MM.1S (cell line): ENCODE measurements at regions not wholly inside any gene's neighbourhood (a gene's known extent, or its start where the extent isn't known, plus 50 kb on each side); places are given as distances from the start of the nearest gene placed in this dataset.

ENCODE experiments used
- DNase-seq: peaks from one replicate; pipeline ENCODE4 v3.0.0-alpha.2; 2015
- H2AFZ ChIP-seq: fragments of 300-600 bp; sonication (generic); 2 replicates; pipeline ENCODE4 v1.6.0; 2016; ENCODE audit warnings: antibody characterized with exemption, low read length
- H3F3A ChIP-seq: fragments of 300-600 bp; sonication (generic); 2 replicates; pipeline ENCODE4 v1.6.1; 2016; ENCODE audit warnings: mild to moderate bottlenecking, antibody characterized with exemption, low read length, moderate library complexity, mixed read lengths; ENCODE audit not compliant: insufficient read depth
- H3K27ac ChIP-seq: fragments of 300-600 bp; sonication (generic); 2 replicates; pipeline ENCODE4 v1.5.1; 2016; ENCODE audit warnings: mild to moderate bottlenecking, low read length
- H3K27me3 ChIP-seq: fragments of 300-600 bp; sonication (generic); replicated peaks from 2 replicates; pipeline ENCODE4 v1.6.0; 2016; ENCODE audit warnings: low read length; ENCODE audit not compliant: insufficient read depth
- H3K36me3 ChIP-seq: fragments of 300-600 bp; sonication (generic); replicated peaks from 2 replicates; pipeline ENCODE4 v1.6.1; 2016; ENCODE audit warnings: mild to moderate bottlenecking, low read length, mixed read lengths; ENCODE audit not compliant: insufficient read depth
- H3K4me1 ChIP-seq: fragments of 300-600 bp; sonication (generic); 2 replicates; pipeline ENCODE4 v1.6.1; 2016; ENCODE audit warnings: low read length, mixed read lengths
- H3K4me2 ChIP-seq: fragments of 300-600 bp; sonication (generic); 2 replicates; pipeline ENCODE4 v1.6.0; 2016; ENCODE audit warnings: low read depth, low read length
- H3K4me3 ChIP-seq: fragments of 300-600 bp; sonication (generic); 2 replicates; pipeline ENCODE4 v1.5.1; 2016; ENCODE audit warnings: low read length, mixed read lengths
- H3K79me2 ChIP-seq: fragments of 300-600 bp; sonication (generic); 2 replicates; pipeline ENCODE4 v1.6.1; 2016; ENCODE audit warnings: mixed run types, low read length, mixed read lengths
- H3K9ac ChIP-seq: fragments of 300-600 bp; sonication (generic); 2 replicates; pipeline ENCODE4 v1.6.1; 2016; ENCODE audit warnings: low read length, mixed read lengths
- H3K9me2 ChIP-seq: fragments of 300-600 bp; sonication (generic); replicated peaks from 2 replicates; pipeline ENCODE4 v1.6.1; 2016; ENCODE audit warnings: mild to moderate bottlenecking, low read length, mixed read lengths; ENCODE audit not compliant: insufficient read depth
- H3K9me3 ChIP-seq: fragments of 300-600 bp; sonication (generic); replicated peaks from 2 replicates; pipeline ENCODE4 v1.6.1; 2016; ENCODE audit warnings: mild to moderate bottlenecking, low read length, mixed read lengths; ENCODE audit not compliant: insufficient read depth
- H4K20me1 ChIP-seq: fragments of 300-600 bp; sonication (generic); 2 replicates; pipeline ENCODE4 v1.6.1; 2016; ENCODE audit warnings: mild to moderate bottlenecking, low read length, moderate library complexity, mixed read lengths; ENCODE audit not compliant: insufficient read depth
- EZH2 ChIP-seq: fragments of 300-600 bp; sonication (generic); optimal IDR thresholded peaks from 2 replicates; pipeline ENCODE3; 2017; ENCODE audit warnings: low read depth, mild to moderate bottlenecking, antibody characterized with exemption, low read length, mixed read lengths
- EZH2phosphoT487 ChIP-seq: fragments of 300-600 bp; sonication (generic); IDR thresholded peaks from 2 replicates; pipeline ENCODE4 v1.6.1; 2018; ENCODE audit warnings: antibody characterized with exemption, low read length
- TF ChIP-seq, protein P1 (sequence below): fragments of 300-600 bp; sonication (generic); IDR thresholded peaks from 2 replicates; pipeline ENCODE4 v1.5.1; 2016; ENCODE audit warnings: antibody characterized with exemption, low read length, mixed read lengths

DNA sequence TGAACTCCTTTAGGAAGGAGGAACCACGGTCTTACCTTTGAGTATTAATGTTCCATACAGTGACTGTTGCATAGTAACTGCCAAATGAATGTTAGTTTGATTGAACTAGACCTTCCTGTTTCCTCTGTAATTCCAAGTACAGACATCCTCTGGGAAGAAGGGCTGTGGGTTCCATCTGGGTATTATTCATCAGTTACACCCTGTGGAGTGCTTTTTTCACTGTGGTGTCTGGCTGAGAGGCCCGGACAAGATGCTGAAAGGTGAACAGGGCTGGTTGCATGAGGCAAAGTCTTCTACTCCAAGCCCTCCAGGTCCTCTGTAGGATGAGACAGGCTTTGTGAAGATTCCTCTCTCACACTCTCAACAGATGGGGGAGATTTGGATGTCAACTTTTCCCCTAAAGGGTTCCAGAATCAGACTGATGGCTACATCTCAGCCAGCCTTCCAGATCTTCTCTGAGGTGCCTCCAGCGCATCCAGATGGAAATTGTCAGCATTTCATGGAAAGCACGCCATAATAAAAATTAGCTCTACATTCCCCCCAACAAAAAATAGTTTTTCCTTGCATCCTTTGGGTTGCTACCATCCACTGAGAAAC, 230.9 kb downstream of the GAS1 start:
- no peak overlapping the region for H3K9ac ChIP-seq
- no peak for TF ChIP-seq EZH2phosphoT487
- TF ChIP-seq, protein P1, sequence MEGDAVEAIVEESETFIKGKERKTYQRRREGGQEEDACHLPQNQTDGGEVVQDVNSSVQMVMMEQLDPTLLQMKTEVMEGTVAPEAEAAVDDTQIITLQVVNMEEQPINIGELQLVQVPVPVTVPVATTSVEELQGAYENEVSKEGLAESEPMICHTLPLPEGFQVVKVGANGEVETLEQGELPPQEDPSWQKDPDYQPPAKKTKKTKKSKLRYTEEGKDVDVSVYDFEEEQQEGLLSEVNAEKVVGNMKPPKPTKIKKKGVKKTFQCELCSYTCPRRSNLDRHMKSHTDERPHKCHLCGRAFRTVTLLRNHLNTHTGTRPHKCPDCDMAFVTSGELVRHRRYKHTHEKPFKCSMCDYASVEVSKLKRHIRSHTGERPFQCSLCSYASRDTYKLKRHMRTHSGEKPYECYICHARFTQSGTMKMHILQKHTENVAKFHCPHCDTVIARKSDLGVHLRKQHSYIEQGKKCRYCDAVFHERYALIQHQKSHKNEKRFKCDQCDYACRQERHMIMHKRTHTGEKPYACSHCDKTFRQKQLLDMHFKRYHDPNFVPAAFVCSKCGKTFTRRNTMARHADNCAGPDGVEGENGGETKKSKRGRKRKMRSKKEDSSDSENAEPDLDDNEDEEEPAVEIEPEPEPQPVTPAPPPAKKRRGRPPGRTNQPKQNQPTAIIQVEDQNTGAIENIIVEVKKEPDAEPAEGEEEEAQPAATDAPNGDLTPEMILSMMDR, result no peak
- no peak for TF ChIP-seq EZH2
- H3K9me3 ChIP-seq, result no peaks in the 10 kb centered on the region
- H4K20me1 ChIP-seq, result no peaks in the 10 kb centered on the region
- H3K4me2 ChIP-seq, result no peak overlapping the region
- no peak overlapping the region for H2AFZ ChIP-seq
- H3K9me2 ChIP-seq, result no peaks in the 10 kb centered on the region
- H3K79me2 ChIP-seq, result no peaks in the 10 kb centered on the region
- no peaks in the 10 kb centered on the region for H3F3A ChIP-seq
- no peak for DNase-seq
- no peak overlapping the region for H3K4me3 ChIP-seq
- no peak overlapping the region for H3K27ac ChIP-seq
- no peaks in the 10 kb centered on the region for H3K27me3 ChIP-seq
- H3K36me3 ChIP-seq, result no peaks in the 10 kb centered on the region
- no peaks in the 10 kb centered on the region for H3K4me1 ChIP-seq

DNA sequence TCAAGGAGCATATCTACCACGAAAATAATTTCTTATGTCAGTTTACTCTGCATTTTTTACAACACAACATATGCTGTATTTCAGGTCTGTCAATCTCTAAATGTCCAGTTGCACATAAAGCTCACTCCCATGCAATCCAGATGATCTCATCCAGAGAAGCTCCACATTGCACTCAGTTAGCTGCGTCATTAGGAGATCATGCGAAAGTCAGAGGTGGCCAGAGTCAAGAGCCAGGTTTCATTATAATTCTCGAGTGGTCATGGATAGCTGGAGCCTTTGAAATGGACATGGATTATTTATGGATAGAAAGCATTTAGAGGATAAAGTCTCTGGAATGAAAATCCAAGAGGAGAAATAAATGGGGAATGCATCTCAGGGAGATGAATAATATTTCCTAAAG, 232.3 kb downstream of the GAS1 start:
- no peaks in the 10 kb centered on the region for H4K20me1 ChIP-seq
- H3K79me2 ChIP-seq, result no peaks in the 10 kb centered on the region
- H3K4me1 ChIP-seq, result no peaks in the 10 kb centered on the region
- no peak overlapping the region for H3K9ac ChIP-seq
- H3K27ac ChIP-seq, result no peak overlapping the region
- no peak overlapping the region for H3K4me3 ChIP-seq
- no peaks in the 10 kb centered on the region for H3F3A ChIP-seq
- no peaks in the 10 kb centered on the region for H3K36me3 ChIP-seq
- no peaks in the 10 kb centered on the region for H3K27me3 ChIP-seq
- DNase-seq, result no peak
- no peaks in the 10 kb centered on the region for H3K9me2 ChIP-seq
- H3K9me3 ChIP-seq, result no peaks in the 10 kb centered on the region
- TF ChIP-seq EZH2, result no peak
- TF ChIP-seq EZH2phosphoT487, result no peak
- TF ChIP-seq, protein P1, result no peak
- no peak overlapping the region for H3K4me2 ChIP-seq
- no peak overlapping the region for H2AFZ ChIP-seq

DNA sequence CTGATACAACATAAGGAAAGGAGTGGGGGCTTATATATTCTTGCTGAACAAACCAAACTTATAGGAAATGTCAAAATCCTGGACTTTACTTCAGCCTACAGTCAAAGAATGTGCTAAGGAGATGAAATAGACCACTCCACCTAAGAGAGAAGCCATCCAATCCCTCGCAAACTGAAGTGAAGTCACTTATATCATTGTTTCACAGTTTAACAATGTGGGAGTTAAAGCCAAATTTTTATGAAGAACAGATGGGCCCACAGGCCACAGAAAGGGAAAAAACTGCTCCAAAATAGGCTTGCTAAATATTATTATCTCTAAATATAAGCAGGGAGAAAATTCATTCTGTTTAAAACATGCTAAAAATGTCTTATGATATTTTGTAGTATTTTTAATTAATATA, 233.3 kb downstream of the GAS1 start:
- H3K9ac ChIP-seq, result no peak overlapping the region
- no peaks in the 10 kb centered on the region for H3K9me2 ChIP-seq
- H3K27me3 ChIP-seq, result no peaks in the 10 kb centered on the region
- no peak overlapping the region for H3K4me3 ChIP-seq
- no peaks in the 10 kb centered on the region for H3F3A ChIP-seq
- H3K27ac ChIP-seq, result no peak overlapping the region
- TF ChIP-seq, protein P1, result no peak
- TF ChIP-seq EZH2, result no peak
- no peak for TF ChIP-seq EZH2phosphoT487
- no peaks in the 10 kb centered on the region for H4K20me1 ChIP-seq
- no peak for DNase-seq
- H3K9me3 ChIP-seq, result no peaks in the 10 kb centered on the region
- no peak overlapping the region for H2AFZ ChIP-seq
- H3K36me3 ChIP-seq, result no peaks in the 10 kb centered on the region
- no peaks in the 10 kb centered on the region for H3K4me1 ChIP-seq
- H3K4me2 ChIP-seq, result no peak overlapping the region
- H3K79me2 ChIP-seq, result no peaks in the 10 kb centered on the region
